ENCODE measurements at regions not wholly inside any gene's neighbourhood (a gene's known extent, or its start where the extent isn't known, plus 50 kb on each side); places are given as distances from the start of the nearest gene placed in this dataset.

DNA sequence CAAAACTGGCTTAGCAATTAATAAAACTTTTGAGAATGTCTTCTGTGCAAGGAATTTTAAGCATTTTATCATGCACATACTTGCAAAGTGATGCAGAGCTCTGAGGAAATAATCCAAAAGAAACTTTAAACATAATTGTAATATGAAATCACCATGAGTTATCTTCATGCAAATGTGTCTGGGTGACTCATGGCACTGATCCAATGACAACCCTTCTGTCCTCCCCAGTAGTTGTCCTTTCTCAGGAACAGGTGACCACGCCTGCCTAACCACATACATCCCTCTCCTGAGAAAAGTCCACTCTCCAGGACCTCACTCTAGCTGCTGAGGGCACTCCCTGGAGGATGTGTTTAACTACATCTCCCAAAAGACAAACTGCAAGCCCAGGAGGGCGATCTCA, 530.6 kb upstream of the IL12A start:
- no peak for TF ChIP-seq EZH2 (optimal IDR thresholded peaks at IDR 0.05; ENCODE audit: low read depth, low read length)
- no peak for TF ChIP-seq EZH2phosphoT487 (IDR thresholded peaks at IDR 0.05; ENCODE audit: low read length)
- TF ChIP-seq, protein P1, sequence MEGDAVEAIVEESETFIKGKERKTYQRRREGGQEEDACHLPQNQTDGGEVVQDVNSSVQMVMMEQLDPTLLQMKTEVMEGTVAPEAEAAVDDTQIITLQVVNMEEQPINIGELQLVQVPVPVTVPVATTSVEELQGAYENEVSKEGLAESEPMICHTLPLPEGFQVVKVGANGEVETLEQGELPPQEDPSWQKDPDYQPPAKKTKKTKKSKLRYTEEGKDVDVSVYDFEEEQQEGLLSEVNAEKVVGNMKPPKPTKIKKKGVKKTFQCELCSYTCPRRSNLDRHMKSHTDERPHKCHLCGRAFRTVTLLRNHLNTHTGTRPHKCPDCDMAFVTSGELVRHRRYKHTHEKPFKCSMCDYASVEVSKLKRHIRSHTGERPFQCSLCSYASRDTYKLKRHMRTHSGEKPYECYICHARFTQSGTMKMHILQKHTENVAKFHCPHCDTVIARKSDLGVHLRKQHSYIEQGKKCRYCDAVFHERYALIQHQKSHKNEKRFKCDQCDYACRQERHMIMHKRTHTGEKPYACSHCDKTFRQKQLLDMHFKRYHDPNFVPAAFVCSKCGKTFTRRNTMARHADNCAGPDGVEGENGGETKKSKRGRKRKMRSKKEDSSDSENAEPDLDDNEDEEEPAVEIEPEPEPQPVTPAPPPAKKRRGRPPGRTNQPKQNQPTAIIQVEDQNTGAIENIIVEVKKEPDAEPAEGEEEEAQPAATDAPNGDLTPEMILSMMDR (IDR thresholded peaks at IDR 0.05; ENCODE audit: low read length): no peak
- Histone ChIP-seq H3K4me1 (ENCODE audit: low read length) (no peaks in the 10 kb centered on the region), H3K4me3 (ENCODE audit: low read length) (no peak overlapping the region), H3K27ac (ENCODE audit: low read length) (no peak overlapping the region), H3K36me3 (replicated peaks; ENCODE audit: insufficient read depth, low read length) (no peaks in the 10 kb centered on the region), H3K9me3 (replicated peaks; ENCODE audit: insufficient read depth, low read length) (no peaks in the 10 kb centered on the region), H3K27me3 (replicated peaks; ENCODE audit: insufficient read depth, low read length) (no peaks in the 10 kb centered on the region), H3K9ac (ENCODE audit: low read length) (no peak overlapping the region), H3F3A (ENCODE audit: insufficient read depth, low read length) (no peaks in the 10 kb centered on the region), H3K79me2 (ENCODE audit: low read length) (no peaks in the 10 kb centered on the region), H3K4me2 (ENCODE audit: low read depth, low read length) (no peak overlapping the region), H3K9me2 (replicated peaks; ENCODE audit: insufficient read depth, low read length) (no peaks in the 10 kb centered on the region), H2AFZ (ENCODE audit: low read length) (no peak overlapping the region), H4K20me1 (ENCODE audit: insufficient read depth, low read length) (no peaks in the 10 kb centered on the region)
- no peak for DNase-seq

DNA sequence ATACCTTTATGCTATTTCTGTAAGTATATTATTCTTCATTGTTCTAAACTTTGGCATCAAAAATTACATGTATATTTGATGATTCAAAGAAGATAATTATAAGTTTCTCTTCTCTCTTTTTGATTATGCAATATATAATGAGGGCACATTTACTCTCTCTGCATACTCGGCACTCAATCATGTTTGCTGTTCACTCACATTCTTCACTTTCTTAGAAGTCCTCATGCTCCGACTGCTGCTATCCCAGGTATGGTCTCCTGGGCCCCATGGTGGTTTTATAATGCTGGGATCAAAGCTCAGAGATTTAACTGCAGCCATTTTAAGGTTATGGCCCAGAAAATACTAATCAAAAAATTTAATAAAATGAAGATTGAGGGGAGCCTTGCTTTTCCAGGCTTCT, 529.7 kb upstream of the IL12A start:
- H3K4me1 ChIP-seq (ENCODE audit: low read length): no peaks in the 10 kb centered on the region
- H3K9ac ChIP-seq (ENCODE audit: low read length): no peak overlapping the region
- H3K4me2 ChIP-seq (ENCODE audit: low read depth, low read length): no peak overlapping the region
- H3K27me3 ChIP-seq (replicated peaks; ENCODE audit: insufficient read depth, low read length): no peaks in the 10 kb centered on the region
- no peaks in the 10 kb centered on the region for H4K20me1 ChIP-seq (ENCODE audit: insufficient read depth, low read length)
- H3K36me3 ChIP-seq (replicated peaks; ENCODE audit: insufficient read depth, low read length): no peaks in the 10 kb centered on the region
- no peak for DNase-seq
- no peaks in the 10 kb centered on the region for H3K9me2 ChIP-seq (replicated peaks; ENCODE audit: insufficient read depth, low read length)
- no peak overlapping the region for H3K4me3 ChIP-seq (ENCODE audit: low read length)
- no peak overlapping the region for H2AFZ ChIP-seq (ENCODE audit: low read length)
- H3K27ac ChIP-seq (ENCODE audit: low read length): no peak overlapping the region
- H3K79me2 ChIP-seq (ENCODE audit: low read length): no peaks in the 10 kb centered on the region
- H3K9me3 ChIP-seq (replicated peaks; ENCODE audit: insufficient read depth, low read length): no peaks in the 10 kb centered on the region
- TF ChIP-seq EZH2phosphoT487 (IDR thresholded peaks at IDR 0.05; ENCODE audit: low read length) (no peak), EZH2 (optimal IDR thresholded peaks at IDR 0.05; ENCODE audit: low read depth, low read length) (no peak)
- TF ChIP-seq, protein P1 (IDR thresholded peaks at IDR 0.05; ENCODE audit: low read length): no peak
- no peaks in the 10 kb centered on the region for H3F3A ChIP-seq (ENCODE audit: insufficient read depth, low read length)

DNA sequence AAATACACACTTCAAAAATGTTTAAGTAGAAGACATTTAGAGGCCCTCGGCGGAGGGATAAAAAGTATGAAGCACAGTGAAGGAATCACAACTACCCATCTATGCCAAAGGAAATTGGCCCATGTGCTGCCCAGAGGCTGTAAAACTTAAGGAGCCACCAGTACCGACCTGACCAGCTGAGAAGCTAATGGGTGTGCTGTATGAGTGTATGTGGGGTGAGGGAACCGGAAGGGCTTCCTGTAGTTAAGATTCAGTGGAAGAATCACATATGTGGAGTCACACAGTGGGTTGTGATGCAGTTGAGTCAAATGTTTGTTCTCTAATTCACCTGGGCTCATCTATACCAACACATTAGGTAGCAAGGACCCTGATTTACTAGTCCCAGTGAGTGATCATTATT, 516.0 kb upstream of the IL12A start:
- Histone ChIP-seq H4K20me1 (ENCODE audit: insufficient read depth, low read length) (no peaks in the 10 kb centered on the region), H3K79me2 (ENCODE audit: low read length) (no peaks in the 10 kb centered on the region), H3K9me2 (replicated peaks; ENCODE audit: insufficient read depth, low read length) (no peaks in the 10 kb centered on the region), H3F3A (ENCODE audit: insufficient read depth, low read length) (no peaks in the 10 kb centered on the region), H2AFZ (ENCODE audit: low read length) (no peak overlapping the region), H3K27ac (ENCODE audit: low read length) (no peak overlapping the region), H3K4me1 (ENCODE audit: low read length) (no peaks in the 10 kb centered on the region), H3K27me3 (replicated peaks; ENCODE audit: insufficient read depth, low read length) (no peaks in the 10 kb centered on the region), H3K4me3 (ENCODE audit: low read length) (no peak overlapping the region), H3K36me3 (replicated peaks; ENCODE audit: insufficient read depth, low read length) (no peaks in the 10 kb centered on the region), H3K9ac (ENCODE audit: low read length) (no peak overlapping the region), H3K4me2 (ENCODE audit: low read depth, low read length) (no peak overlapping the region), H3K9me3 (replicated peaks; ENCODE audit: insufficient read depth, low read length) (no peaks in the 10 kb centered on the region)
- TF ChIP-seq EZH2phosphoT487 (IDR thresholded peaks at IDR 0.05; ENCODE audit: low read length) (no peak), EZH2 (optimal IDR thresholded peaks at IDR 0.05; ENCODE audit: low read depth, low read length) (no peak)
- TF ChIP-seq, protein P1 (IDR thresholded peaks at IDR 0.05; ENCODE audit: low read length): no peak
- no peak for DNase-seq

Measured in MM.1S (cell line).